Hepatocyte (in vitro differentiated cells): ENCODE measurements at regions not wholly inside any gene's neighbourhood (a gene's known extent, or its start where the extent isn't known, plus 50 kb on each side); places are given as distances from the start of the nearest gene placed in this dataset.

Source experiments
- CTCF ChIP-seq: fragments of 200-600 bp; sonication (generic); IDR thresholded peaks from 2 replicates; pipeline ENCODE4 v1.5.1; 2016; ENCODE audit warnings: antibody characterized with exemption, mild to moderate bottlenecking; ENCODE audit not compliant: poor library complexity
- EZH2 ChIP-seq: fragments of 200-600 bp; sonication (generic); IDR thresholded peaks from 2 replicates; pipeline ENCODE4 v1.6.1; 2016; ENCODE audit warnings: antibody characterized with exemption, mild to moderate bottlenecking, borderline replicate concordance

GRCh38 chr1:223035724-223036478, 107.1 kb downstream of the TLR5 start:
- no peak for TF ChIP-seq CTCF
- TF ChIP-seq EZH2 = no peak
